ENCODE measurements at regions not wholly inside any gene's neighbourhood (a gene's known extent, or its start where the extent isn't known, plus 50 kb on each side); places are given as distances from the start of the nearest gene placed in this dataset.

GRCh38 chr5:15266841-15267240 lies 233.1 kb upstream of the FBXL7 start:
- TF ChIP-seq CTCF (IDR thresholded peaks at IDR 0.05; ENCODE audit: insufficient read depth, missing control alignments) = no peak
- FAIRE-seq (no peak), DNase-seq (ENCODE audit: insufficient read length, low spot score) (no peak)

GRCh38 chr5:15266229-15266628 lies 233.8 kb upstream of the FBXL7 start:
- TF ChIP-seq CTCF (IDR thresholded peaks at IDR 0.05; ENCODE audit: insufficient read depth, missing control alignments) = no peak
- FAIRE-seq (no peak), DNase-seq (ENCODE audit: insufficient read length, low spot score) (no peak)

GRCh38 chr5:15263942-15264341 lies 236.0 kb upstream of the FBXL7 start:
- FAIRE-seq (no peak), DNase-seq (ENCODE audit: insufficient read length, low spot score) (no peak)
- no peak for TF ChIP-seq CTCF (IDR thresholded peaks at IDR 0.05; ENCODE audit: insufficient read depth, missing control alignments)

- DNase-seq (ENCODE audit: insufficient read length, low spot score) (no peak), FAIRE-seq (no peak)
- TF ChIP-seq CTCF (IDR thresholded peaks at IDR 0.05; ENCODE audit: insufficient read depth, missing control alignments) = no peak
Observed at GRCh38 chr5:15263406-15263805, 236.6 kb upstream of the FBXL7 start.

- TF ChIP-seq CTCF (IDR thresholded peaks at IDR 0.05; ENCODE audit: insufficient read depth, missing control alignments) = no peak
- DNase-seq (ENCODE audit: insufficient read length, low spot score) (no peak), FAIRE-seq (no peak)
Observed at GRCh38 chr5:15261269-15261995, 238.5 kb upstream of the FBXL7 start.

- TF ChIP-seq CTCF (IDR thresholded peaks at IDR 0.05; ENCODE audit: insufficient read depth, missing control alignments) = no peak
- no peak for DNase-seq (ENCODE audit: insufficient read length, low spot score)
- no peak for FAIRE-seq
Observed at GRCh38 chr5:15260356-15261268, 239.4 kb upstream of the FBXL7 start.

- TF ChIP-seq CTCF (IDR thresholded peaks at IDR 0.05; ENCODE audit: insufficient read depth, missing control alignments) = no peak
- DNase-seq (ENCODE audit: insufficient read length, low spot score) = no peak
- FAIRE-seq = no peak
Observed at GRCh38 chr5:15256485-15256884, 243.5 kb upstream of the FBXL7 start.
